ENCODE measurements at regions not wholly inside any gene's neighbourhood (a gene's known extent, or its start where the extent isn't known, plus 50 kb on each side); places are given as distances from the start of the nearest gene placed in this dataset.

DNA sequence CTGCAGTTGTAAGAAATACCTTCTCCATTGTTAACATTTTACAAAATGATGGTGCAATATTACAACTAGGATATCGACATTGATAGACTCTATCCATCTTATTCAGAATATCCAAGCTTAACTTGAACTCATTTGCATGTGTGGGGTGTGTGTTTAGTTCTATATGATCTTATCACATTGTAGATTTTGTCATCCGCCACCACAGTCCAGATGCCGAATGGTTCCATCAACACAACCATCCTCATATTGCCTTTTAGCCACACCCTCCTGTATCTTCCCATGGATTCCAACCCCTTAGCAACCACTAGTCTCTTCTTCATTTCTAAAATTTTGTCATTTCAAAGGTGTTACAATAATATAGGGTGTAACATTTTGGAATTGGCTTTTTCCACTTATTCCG, 452.9 kb upstream of the AKR1E2 start:
- H3K27me3 ChIP-seq (ENCODE audit: low read length), result no peaks in the 10 kb centered on the region
- H4K20me1 ChIP-seq (ENCODE audit: low read depth, low read length), result no peaks in the 10 kb centered on the region
- no peaks in the 10 kb centered on the region for H3K79me2 ChIP-seq (ENCODE audit: insufficient read depth, low read length)
- no peak overlapping the region for H2AFZ ChIP-seq (ENCODE audit: low read depth, low read length, severe bottlenecking)
- H3K9me2 ChIP-seq (replicated peaks; ENCODE audit: insufficient read depth, low read length), result no peaks in the 10 kb centered on the region
- no peak overlapping the region for H3K4me3 ChIP-seq (ENCODE audit: insufficient read depth, low read length, poor library complexity, severe bottlenecking)
- no peak for TF ChIP-seq EZH2phosphoT487 (conservative IDR thresholded peaks at IDR 0.05; ENCODE audit: low read length)
- TF ChIP-seq, protein P1, sequence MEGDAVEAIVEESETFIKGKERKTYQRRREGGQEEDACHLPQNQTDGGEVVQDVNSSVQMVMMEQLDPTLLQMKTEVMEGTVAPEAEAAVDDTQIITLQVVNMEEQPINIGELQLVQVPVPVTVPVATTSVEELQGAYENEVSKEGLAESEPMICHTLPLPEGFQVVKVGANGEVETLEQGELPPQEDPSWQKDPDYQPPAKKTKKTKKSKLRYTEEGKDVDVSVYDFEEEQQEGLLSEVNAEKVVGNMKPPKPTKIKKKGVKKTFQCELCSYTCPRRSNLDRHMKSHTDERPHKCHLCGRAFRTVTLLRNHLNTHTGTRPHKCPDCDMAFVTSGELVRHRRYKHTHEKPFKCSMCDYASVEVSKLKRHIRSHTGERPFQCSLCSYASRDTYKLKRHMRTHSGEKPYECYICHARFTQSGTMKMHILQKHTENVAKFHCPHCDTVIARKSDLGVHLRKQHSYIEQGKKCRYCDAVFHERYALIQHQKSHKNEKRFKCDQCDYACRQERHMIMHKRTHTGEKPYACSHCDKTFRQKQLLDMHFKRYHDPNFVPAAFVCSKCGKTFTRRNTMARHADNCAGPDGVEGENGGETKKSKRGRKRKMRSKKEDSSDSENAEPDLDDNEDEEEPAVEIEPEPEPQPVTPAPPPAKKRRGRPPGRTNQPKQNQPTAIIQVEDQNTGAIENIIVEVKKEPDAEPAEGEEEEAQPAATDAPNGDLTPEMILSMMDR (IDR thresholded peaks at IDR 0.05; ENCODE audit: insufficient read depth, low read length, poor library complexity, severe bottlenecking), result no peak
- no peak overlapping the region for H3K4me2 ChIP-seq (ENCODE audit: low read depth, low read length, poor library complexity, severe bottlenecking)
- no peaks in the 10 kb centered on the region for H3F3A ChIP-seq (ENCODE audit: insufficient read depth)
- H3K27ac ChIP-seq (ENCODE audit: low read depth, low read length), result no peak overlapping the region
- H3K9me3 ChIP-seq (ENCODE audit: insufficient read depth, low read length), result no peaks in the 10 kb centered on the region
- H3K36me3 ChIP-seq (ENCODE audit: low read length), result no peaks in the 10 kb centered on the region
- H3K9ac ChIP-seq (ENCODE audit: low read length), result no peak overlapping the region

DNA sequence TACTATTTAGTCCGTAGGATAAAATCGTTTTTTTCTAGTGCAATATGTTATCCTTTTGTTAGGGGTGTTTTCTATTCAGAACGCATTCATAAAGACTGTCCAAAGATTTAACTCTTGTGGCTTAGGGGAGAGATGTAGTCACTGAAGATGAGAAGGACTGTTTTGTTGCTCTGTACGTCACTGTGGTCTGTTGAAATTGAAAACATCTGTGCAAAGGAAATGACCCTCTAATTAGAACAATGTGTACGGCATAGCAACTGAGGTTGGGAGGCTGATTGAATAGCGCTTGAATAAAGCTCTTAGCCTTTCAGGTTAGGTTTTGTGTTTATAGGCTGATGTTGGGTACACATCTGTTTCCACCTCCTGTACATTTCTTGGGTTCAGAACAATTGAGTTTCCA, 453.4 kb upstream of the AKR1E2 start:
- no peak for TF ChIP-seq EZH2phosphoT487 (conservative IDR thresholded peaks at IDR 0.05; ENCODE audit: low read length)
- TF ChIP-seq, protein P1 (IDR thresholded peaks at IDR 0.05; ENCODE audit: insufficient read depth, low read length, poor library complexity, severe bottlenecking), result no peak
- Histone ChIP-seq H3K4me3 (ENCODE audit: insufficient read depth, low read length, poor library complexity, severe bottlenecking) (no peak overlapping the region), H3F3A (ENCODE audit: insufficient read depth) (no peaks in the 10 kb centered on the region), H3K79me2 (ENCODE audit: insufficient read depth, low read length) (no peaks in the 10 kb centered on the region), H3K9me3 (ENCODE audit: insufficient read depth, low read length) (no peaks in the 10 kb centered on the region), H3K9me2 (replicated peaks; ENCODE audit: insufficient read depth, low read length) (no peaks in the 10 kb centered on the region), H4K20me1 (ENCODE audit: low read depth, low read length) (no peaks in the 10 kb centered on the region), H2AFZ (ENCODE audit: low read depth, low read length, severe bottlenecking) (no peak overlapping the region), H3K27me3 (ENCODE audit: low read length) (no peaks in the 10 kb centered on the region), H3K4me2 (ENCODE audit: low read depth, low read length, poor library complexity, severe bottlenecking) (no peak overlapping the region), H3K9ac (ENCODE audit: low read length) (no peak overlapping the region), H3K36me3 (ENCODE audit: low read length) (no peaks in the 10 kb centered on the region), H3K27ac (ENCODE audit: low read depth, low read length) (no peak overlapping the region)

DNA sequence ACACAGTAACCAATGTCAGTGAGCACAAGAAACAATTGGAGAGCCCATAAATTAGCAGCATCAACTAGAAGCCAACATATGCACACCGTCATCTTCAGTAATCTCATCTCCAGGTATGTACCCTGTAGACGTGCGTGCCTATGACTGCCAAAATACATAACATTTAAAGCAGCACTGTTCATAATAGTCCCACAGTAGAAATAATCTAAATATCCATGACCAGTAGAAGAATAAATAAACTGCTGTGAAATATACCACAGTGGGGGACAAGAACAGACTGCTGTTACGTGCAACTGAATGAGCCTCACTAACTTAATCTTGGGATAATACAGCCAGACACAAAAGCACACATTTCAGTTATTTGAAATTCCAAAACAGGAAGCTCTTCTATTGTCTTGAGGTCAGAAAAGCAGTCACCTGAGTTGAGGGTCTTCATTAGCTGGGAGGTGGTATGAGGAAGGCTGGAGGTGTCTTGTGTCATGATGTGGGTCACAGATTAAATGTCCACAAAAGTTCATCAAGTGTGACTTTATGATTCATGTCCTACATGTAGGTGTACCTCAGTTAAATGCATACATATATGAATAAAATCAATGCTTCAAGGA, 454.2 kb upstream of the AKR1E2 start:
- no peaks in the 10 kb centered on the region for H3K9me2 ChIP-seq (replicated peaks; ENCODE audit: insufficient read depth, low read length)
- no peaks in the 10 kb centered on the region for H4K20me1 ChIP-seq (ENCODE audit: low read depth, low read length)
- H3K27ac ChIP-seq (ENCODE audit: low read depth, low read length), result no peak overlapping the region
- no peaks in the 10 kb centered on the region for H3K27me3 ChIP-seq (ENCODE audit: low read length)
- H3F3A ChIP-seq (ENCODE audit: insufficient read depth), result no peaks in the 10 kb centered on the region
- no peaks in the 10 kb centered on the region for H3K9me3 ChIP-seq (ENCODE audit: insufficient read depth, low read length)
- no peak overlapping the region for H3K4me2 ChIP-seq (ENCODE audit: low read depth, low read length, poor library complexity, severe bottlenecking)
- no peak overlapping the region for H3K9ac ChIP-seq (ENCODE audit: low read length)
- TF ChIP-seq, protein P1 (IDR thresholded peaks at IDR 0.05; ENCODE audit: insufficient read depth, low read length, poor library complexity, severe bottlenecking), result no peak
- TF ChIP-seq EZH2phosphoT487 (conservative IDR thresholded peaks at IDR 0.05; ENCODE audit: low read length), result no peak
- no peaks in the 10 kb centered on the region for H3K36me3 ChIP-seq (ENCODE audit: low read length)
- H2AFZ ChIP-seq (ENCODE audit: low read depth, low read length, severe bottlenecking), result no peak overlapping the region
- no peaks in the 10 kb centered on the region for H3K79me2 ChIP-seq (ENCODE audit: insufficient read depth, low read length)
- no peak overlapping the region for H3K4me3 ChIP-seq (ENCODE audit: insufficient read depth, low read length, poor library complexity, severe bottlenecking)
